Spinal cord (tissue), 9 donors: ENCODE measurements at regions not wholly inside any gene's neighbourhood (a gene's known extent, or its start where the extent isn't known, plus 50 kb on each side); places are given as distances from the start of the nearest gene placed in this dataset.
"Not testable (repeated sequence)": the region's sequence is repeated elsewhere in the genome, so short reads cannot be mapped to it uniquely, and the experiment has no call there.

Source experiments
- DNase-seq, 6 donors: peaks; one replicate each; pipeline versions ENCODE4 v3.0.0 to v3.0.0-alpha.2; 2013 to 2015; ENCODE audit warnings: low spot score in 6 of 6, low read depth in 4 of 6
- H3K27ac ChIP-seq: one replicate; pipeline ENCODE4 v1.5.1; 2013; ENCODE audit warnings: low read depth, low read length, control low read depth
- H3K27me3 ChIP-seq: one replicate; pipeline ENCODE4 v1.6.1; 2013; ENCODE audit warnings: low read length; ENCODE audit not compliant: control insufficient read depth, insufficient read depth
- H3K36me3 ChIP-seq: one replicate; pipeline ENCODE4 v1.6.1; 2013; ENCODE audit warnings: low read length; ENCODE audit not compliant: control insufficient read depth, insufficient read depth
- H3K4me1 ChIP-seq: one replicate; pipeline ENCODE4 v1.6.1; 2013; ENCODE audit warnings: low read length; ENCODE audit not compliant: control insufficient read depth, insufficient read depth
- H3K4me3 ChIP-seq: one replicate; pipeline ENCODE4 v1.5.1; 2013; ENCODE audit warnings: low read depth, low read length, control low read depth
- H3K9me3 ChIP-seq: one replicate; pipeline ENCODE4 v1.6.1; 2013; ENCODE audit warnings: low read length; ENCODE audit not compliant: control insufficient read depth, insufficient read depth
- whole genome bisulfite sequencing: methylation state at CpG from one replicate; pipeline ENCODE4 v1.1.5; 2013; ENCODE audit warnings: missing lambda C conversion rate; ENCODE audit not compliant: insufficient coverage; 5-methylcytosine and 5-hydroxymethylcytosine counted together
- donor health status: healthy.

- DNase-seq: no peak
- 76% methylated on average over 3 of the region's 4 CpGs for WGBS
- Histone ChIP-seq H3K4me3 (no peak overlapping the region), H3K36me3 (no peaks in the 10 kb centered on the region), H3K27ac (no peak overlapping the region), H3K4me1 (no peaks in the 10 kb centered on the region), H3K9me3 (no peaks in the 10 kb centered on the region), H3K27me3 (no peaks in the 10 kb centered on the region)
Observed at GRCh38 chr7:48992816-48993215, 68.5 kb downstream of the CDC14C start.

- Histone ChIP-seq H3K4me1 (no peaks in the 10 kb centered on the region), H3K36me3 (no peaks in the 10 kb centered on the region), H3K27me3 (no peaks in the 10 kb centered on the region), H3K9me3 (no peaks in the 10 kb centered on the region), H3K4me3 (no peak overlapping the region), H3K27ac (no peak overlapping the region)
- DNase-seq: peak in 2 of 6 donors; percentile 6 to 28
- WGBS: 10% methylated on average over 1 of the region's 1 CpG
Observed at GRCh38 chr7:49001610-49002033, 77.3 kb downstream of the CDC14C start.

DNA sequence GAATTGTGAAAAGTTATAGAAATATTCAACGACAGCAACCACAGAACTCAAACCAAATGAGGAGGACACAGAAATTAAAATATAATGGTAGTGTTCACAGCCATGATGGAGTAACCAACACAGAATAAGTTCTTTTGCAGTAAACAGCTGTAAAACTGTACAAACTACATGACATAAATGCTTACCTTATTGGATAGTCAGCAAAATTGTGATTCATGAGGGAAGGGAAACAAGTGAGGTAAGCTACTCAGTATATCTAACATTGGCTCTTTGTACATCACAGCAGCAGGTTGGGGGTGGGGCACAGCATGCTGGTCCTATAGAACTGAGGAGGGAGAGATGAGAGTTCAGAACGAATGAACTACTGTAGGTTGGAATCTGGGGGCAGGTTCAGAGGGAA, 86.4 kb downstream of the CDC14C start:
- no peaks in the 10 kb centered on the region for H3K27me3 ChIP-seq
- no peak for DNase-seq
- peaks cover under 1% of the 10 kb centered on the region for H3K9me3 ChIP-seq
- no peak overlapping the region for H3K27ac ChIP-seq
- no peaks in the 10 kb centered on the region for H3K4me1 ChIP-seq
- H3K4me3 ChIP-seq: no peak overlapping the region
- 29% methylated on average over 1 of the region's 2 CpGs for WGBS
- no peaks in the 10 kb centered on the region for H3K36me3 ChIP-seq

GRCh38 chr7:49014870-49015269, 90.5 kb downstream of the CDC14C start:
- Histone ChIP-seq H3K27ac (no peak overlapping the region), H3K27me3 (no peaks in the 10 kb centered on the region), H3K4me3 (no peak overlapping the region), H3K4me1 (no peaks in the 10 kb centered on the region), H3K9me3 (peaks cover 1% of the 10 kb centered on the region), H3K36me3 (no peaks in the 10 kb centered on the region)
- 60% methylated on average over 4 of the region's 4 CpGs for WGBS
- DNase-seq: no peak

- no peak for DNase-seq
- Histone ChIP-seq H3K4me3 (no peak overlapping the region), H3K4me1 (no peaks in the 10 kb centered on the region), H3K27ac (no peak overlapping the region), H3K27me3 (no peaks in the 10 kb centered on the region), H3K9me3 (peaks cover 1% of the 10 kb centered on the region), H3K36me3 (no peaks in the 10 kb centered on the region)
- WGBS: no CpG with 5 or more reads among the region's 4 CpGs
Observed at GRCh38 chr7:49020145-49020544, 95.8 kb downstream of the CDC14C start.

- no peak for DNase-seq
- Histone ChIP-seq H3K36me3 (no peaks in the 10 kb centered on the region), H3K27ac (no peak overlapping the region), H3K4me3 (no peak overlapping the region), H3K27me3 (no peaks in the 10 kb centered on the region), H3K9me3 (no peaks in the 10 kb centered on the region), H3K4me1 (no peaks in the 10 kb centered on the region)
Observed at GRCh38 chr7:49022448-49022847, 98.1 kb downstream of the CDC14C start.

GRCh38 chr7:49023345-49024328, 99.3 kb downstream of the CDC14C start:
- 46% methylated on average over 9 of the region's 9 CpGs for WGBS
- no peaks in the 10 kb centered on the region for H3K9me3 ChIP-seq
- no peak overlapping the region for H3K27ac ChIP-seq
- H3K4me1 ChIP-seq: no peaks in the 10 kb centered on the region
- no peaks in the 10 kb centered on the region for H3K36me3 ChIP-seq
- H3K27me3 ChIP-seq: no peaks in the 10 kb centered on the region
- peak in 4 of 6 donors; percentile 12 to 81 (median 16) for DNase-seq
- H3K4me3 ChIP-seq: no peak overlapping the region

DNA sequence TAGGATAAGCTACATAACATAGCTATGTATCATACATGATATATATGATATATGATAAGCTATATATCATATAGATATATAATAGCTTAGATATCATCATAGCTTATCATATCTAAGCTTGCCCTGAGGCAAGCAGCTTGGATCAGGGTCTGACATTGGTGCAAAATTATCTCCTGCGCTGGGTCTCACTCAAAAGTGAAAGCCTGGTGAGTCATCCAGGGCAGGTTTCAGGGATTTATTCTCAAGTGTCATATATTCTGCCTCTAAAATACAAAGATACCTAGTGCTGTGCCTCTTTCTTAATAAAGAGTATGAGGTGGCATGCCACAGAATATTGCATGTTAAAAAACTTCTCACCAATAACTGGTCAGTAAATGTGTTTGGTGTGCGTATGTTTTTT, 105.9 kb downstream of the CDC14C start:
- H3K36me3 ChIP-seq: no peaks in the 10 kb centered on the region
- no peaks in the 10 kb centered on the region for H3K27me3 ChIP-seq
- no peaks in the 10 kb centered on the region for H3K4me1 ChIP-seq
- WGBS: no CpG with 5 or more reads among the region's 2 CpGs
- DNase-seq: no peak
- no peak overlapping the region for H3K27ac ChIP-seq
- no peaks in the 10 kb centered on the region for H3K9me3 ChIP-seq
- no peak overlapping the region for H3K4me3 ChIP-seq

DNA sequence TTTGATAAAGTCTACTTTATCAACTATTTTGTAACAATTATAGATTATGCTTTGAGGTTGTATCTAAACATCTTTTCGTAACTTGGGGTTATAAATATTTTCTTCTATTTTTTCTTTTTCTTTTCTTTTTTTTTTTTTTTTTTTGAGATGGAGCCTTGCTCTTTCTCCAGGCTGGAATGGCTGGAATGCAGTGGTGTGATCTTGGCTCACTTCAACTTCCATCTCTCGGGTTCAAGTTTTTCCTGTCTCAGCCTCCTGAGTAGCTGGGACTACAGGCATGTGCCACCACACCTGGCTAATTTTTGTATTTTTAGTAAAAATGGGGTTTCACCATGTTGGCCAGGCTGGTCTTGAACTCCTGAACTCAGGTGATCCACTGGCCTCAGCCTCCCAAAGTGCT, 108.8 kb downstream of the CDC14C start:
- not testable (repeated sequence) for H3K27me3 ChIP-seq, H3K36me3 ChIP-seq, DNase-seq, H3K4me3 ChIP-seq, H3K27ac ChIP-seq, H3K9me3 ChIP-seq, H3K4me1 ChIP-seq
- no CpG with 5 or more reads among the region's 2 CpGs for WGBS
